ENCODE measurements at regions not wholly inside any gene's neighbourhood (a gene's known extent, or its start where the extent isn't known, plus 50 kb on each side); places are given as distances from the start of the nearest gene placed in this dataset.

DNA sequence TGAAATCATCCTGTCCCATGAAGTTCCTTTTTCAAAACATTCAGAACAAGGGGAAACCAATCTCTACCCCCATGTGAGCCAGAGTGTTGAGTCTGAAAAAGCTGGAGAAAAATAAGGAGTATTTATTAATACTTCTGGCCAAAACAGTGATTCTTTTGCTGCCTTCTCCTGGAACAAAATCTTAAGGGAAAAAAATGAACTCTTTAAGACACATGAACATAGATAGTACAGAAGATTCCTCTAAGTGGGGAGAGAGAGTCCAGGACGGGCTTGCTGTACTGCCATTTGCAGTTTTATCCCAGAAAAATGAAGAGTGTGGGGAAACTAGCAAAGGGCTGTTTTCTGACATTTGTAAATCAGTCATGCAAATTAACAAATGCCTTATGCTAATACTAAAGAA is 173.4 kb upstream of the CELF2 start:
- H3K4me3 Mint-ChIP-seq (ENCODE audit: low read depth), result no peak overlapping the region
- H3K4me1 Mint-ChIP-seq (ENCODE audit: low read depth), result no peaks in the 10 kb centered on the region
- peaks cover 18% of the 10 kb centered on the region for H3K9me3 Mint-ChIP-seq (ENCODE audit: low read depth)
- H3K36me3 Mint-ChIP-seq (ENCODE audit: insufficient read depth), result peaks cover 1% of the 10 kb centered on the region
- no peak for DNase-seq (ENCODE audit: low spot score, unreplicated experiment)
- H3K27ac Mint-ChIP-seq, result no peak overlapping the region
- no peak for TF ChIP-seq CTCF (IDR thresholded peaks at IDR 0.05; ENCODE audit: unreplicated experiment)
- H3K27me3 Mint-ChIP-seq, result peaks cover 31% of the 10 kb centered on the region

- Mint-ChIP-seq H3K27ac (no peak overlapping the region), H3K4me1 (ENCODE audit: low read depth) (no peaks in the 10 kb centered on the region), H3K36me3 (ENCODE audit: insufficient read depth) (no peaks in the 10 kb centered on the region), H3K27me3 (peaks cover 31% of the 10 kb centered on the region), H3K9me3 (ENCODE audit: low read depth) (peaks cover 10% of the 10 kb centered on the region), H3K4me3 (ENCODE audit: low read depth) (no peak overlapping the region)
- no peak for TF ChIP-seq CTCF (IDR thresholded peaks at IDR 0.05; ENCODE audit: unreplicated experiment)
- no peak for DNase-seq (ENCODE audit: low spot score, unreplicated experiment)
Measured at GRCh38 chr10:10845185-10845584, 172.5 kb upstream of the CELF2 start.

GRCh38 chr10:10845826-10846503 is 171.7 kb upstream of the CELF2 start:
- H3K27me3 Mint-ChIP-seq, result peaks cover 31% of the 10 kb centered on the region
- H3K9me3 Mint-ChIP-seq (ENCODE audit: low read depth), result peaks cover 10% of the 10 kb centered on the region
- H3K4me3 Mint-ChIP-seq (ENCODE audit: low read depth), result no peak overlapping the region
- DNase-seq (ENCODE audit: low spot score, unreplicated experiment), result no peak
- no peaks in the 10 kb centered on the region for H3K36me3 Mint-ChIP-seq (ENCODE audit: insufficient read depth)
- no peak for TF ChIP-seq CTCF (IDR thresholded peaks at IDR 0.05; ENCODE audit: unreplicated experiment)
- no peak overlapping the region for H3K27ac Mint-ChIP-seq
- H3K4me1 Mint-ChIP-seq (ENCODE audit: low read depth), result no peaks in the 10 kb centered on the region

DNA sequence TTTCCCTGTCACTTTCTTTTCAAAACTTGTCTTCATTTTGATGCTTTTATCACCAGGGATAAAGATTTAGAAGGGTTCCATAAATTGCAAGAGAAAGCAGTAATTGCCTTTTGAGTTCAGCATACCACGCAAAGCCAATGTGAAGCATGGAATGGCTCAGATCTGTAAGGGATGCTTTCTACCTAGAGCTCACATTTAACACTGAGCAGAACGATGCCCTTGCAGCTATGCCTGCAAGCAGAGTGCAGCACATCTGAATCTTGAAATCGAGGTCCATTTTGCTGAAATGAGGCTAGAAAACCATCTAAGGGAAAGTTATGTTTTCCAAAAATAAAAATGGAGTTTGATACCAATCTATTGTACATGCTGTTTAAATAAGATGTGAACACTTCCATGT is 171.2 kb upstream of the CELF2 start:
- no peak for DNase-seq (ENCODE audit: low spot score, unreplicated experiment)
- Mint-ChIP-seq H3K36me3 (ENCODE audit: insufficient read depth) (no peaks in the 10 kb centered on the region), H3K9me3 (ENCODE audit: low read depth) (peaks cover 10% of the 10 kb centered on the region), H3K27me3 (peaks cover 31% of the 10 kb centered on the region), H3K4me1 (ENCODE audit: low read depth) (no peaks in the 10 kb centered on the region), H3K4me3 (ENCODE audit: low read depth) (no peak overlapping the region), H3K27ac (no peak overlapping the region)
- no peak for TF ChIP-seq CTCF (IDR thresholded peaks at IDR 0.05; ENCODE audit: unreplicated experiment)

- Mint-ChIP-seq H3K36me3 (ENCODE audit: insufficient read depth) (no peaks in the 10 kb centered on the region), H3K9me3 (ENCODE audit: low read depth) (peaks cover 10% of the 10 kb centered on the region), H3K4me3 (ENCODE audit: low read depth) (no peak overlapping the region), H3K27ac (no peak overlapping the region), H3K4me1 (ENCODE audit: low read depth) (no peaks in the 10 kb centered on the region), H3K27me3 (peaks cover 34% of the 10 kb centered on the region)
- no peak for DNase-seq (ENCODE audit: low spot score, unreplicated experiment)
- TF ChIP-seq CTCF (IDR thresholded peaks at IDR 0.05; ENCODE audit: unreplicated experiment), result no peak
Measured at GRCh38 chr10:10847387-10847786, 170.3 kb upstream of the CELF2 start.

Measured in progenitor cell of endocrine pancreas (in vitro differentiated cells).